GM10248 (cell line): ENCODE measurements at regions not wholly inside any gene's neighbourhood (a gene's known extent, or its start where the extent isn't known, plus 50 kb on each side); places are given as distances from the start of the nearest gene placed in this dataset.

Experiments used
- CTCF ChIA-PET: fragments of 300-600 bp; sonication (Branson Sonifier 250); formaldehyde crosslinking; extraction: SDS; loops from one replicate; lab custom pipeline; 2021; ENCODE audit warnings: antibody characterized with exemption; lab: Yijun Ruan, JAX
- POLR2A ChIA-PET: fragments of 350-650 bp; sonication (Branson Sonifier 250); formaldehyde crosslinking; extraction: SDS; loops from one replicate; lab custom pipeline; 2020; ENCODE audit warnings: antibody characterized with exemption; lab: Yijun Ruan, JAX
- DNase-seq: peaks from one replicate; pipeline ENCODE4 v3.0.0; 2012; ENCODE audit errors: extremely low spot score
- TF ChIP-seq, protein P1 (sequence below): IDR thresholded peaks from 2 replicates; pipeline ENCODE4 v1.5.1; 2012; ENCODE audit warnings: mild to moderate bottlenecking, low read depth; ENCODE audit errors: extremely low read depth, missing control alignments, control extremely low read depth

DNA sequence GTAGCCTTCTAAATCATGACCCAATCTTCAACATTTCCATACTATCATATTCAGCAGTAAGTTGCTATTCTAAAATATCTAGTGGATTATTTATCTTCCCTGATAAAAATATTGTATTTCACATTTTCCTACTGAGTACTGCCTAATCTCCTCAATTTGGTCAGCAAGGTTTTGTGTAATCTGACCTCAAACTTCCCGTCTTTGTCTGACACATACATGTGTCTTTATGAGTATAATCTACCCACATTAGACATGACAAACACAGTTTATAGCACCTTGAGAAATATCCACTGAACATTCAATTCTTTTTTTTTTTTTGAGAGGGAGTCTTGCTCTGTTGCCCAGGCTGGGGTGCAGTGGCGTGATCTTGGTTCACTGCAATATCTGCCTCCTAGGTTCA is 113.7 kb upstream of the LUZP2 start:
- DNase-seq, result no peak
- ChIA-PET CTCF (interaction anchor here (2.0 kb wide), 1 partner anchor 9 kb away, joined by 5 read pairs; no protein-coding TSS in a partner anchor), POLR2A (no interaction called here)
- TF ChIP-seq, protein P1, sequence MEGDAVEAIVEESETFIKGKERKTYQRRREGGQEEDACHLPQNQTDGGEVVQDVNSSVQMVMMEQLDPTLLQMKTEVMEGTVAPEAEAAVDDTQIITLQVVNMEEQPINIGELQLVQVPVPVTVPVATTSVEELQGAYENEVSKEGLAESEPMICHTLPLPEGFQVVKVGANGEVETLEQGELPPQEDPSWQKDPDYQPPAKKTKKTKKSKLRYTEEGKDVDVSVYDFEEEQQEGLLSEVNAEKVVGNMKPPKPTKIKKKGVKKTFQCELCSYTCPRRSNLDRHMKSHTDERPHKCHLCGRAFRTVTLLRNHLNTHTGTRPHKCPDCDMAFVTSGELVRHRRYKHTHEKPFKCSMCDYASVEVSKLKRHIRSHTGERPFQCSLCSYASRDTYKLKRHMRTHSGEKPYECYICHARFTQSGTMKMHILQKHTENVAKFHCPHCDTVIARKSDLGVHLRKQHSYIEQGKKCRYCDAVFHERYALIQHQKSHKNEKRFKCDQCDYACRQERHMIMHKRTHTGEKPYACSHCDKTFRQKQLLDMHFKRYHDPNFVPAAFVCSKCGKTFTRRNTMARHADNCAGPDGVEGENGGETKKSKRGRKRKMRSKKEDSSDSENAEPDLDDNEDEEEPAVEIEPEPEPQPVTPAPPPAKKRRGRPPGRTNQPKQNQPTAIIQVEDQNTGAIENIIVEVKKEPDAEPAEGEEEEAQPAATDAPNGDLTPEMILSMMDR, result no peak

DNA sequence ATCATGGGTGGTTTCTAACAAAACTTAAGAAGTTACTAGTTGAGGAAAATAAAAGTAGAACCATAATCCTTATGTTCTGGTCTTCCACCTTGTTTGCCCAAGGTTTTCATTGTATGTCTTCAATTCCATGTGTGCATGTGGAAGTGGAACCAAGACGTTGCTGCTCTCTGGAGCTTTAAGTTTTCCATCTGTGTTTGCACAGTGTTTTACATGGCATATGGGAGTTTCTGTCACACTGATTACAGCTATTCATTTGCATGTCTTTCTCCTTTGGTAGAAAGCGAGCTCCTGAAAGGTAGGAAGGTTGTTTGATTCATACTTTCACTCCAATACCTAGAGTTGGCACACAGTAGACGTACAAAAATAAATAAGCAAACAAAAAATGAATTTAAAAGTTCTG is 112.6 kb upstream of the LUZP2 start:
- DNase-seq, result no peak
- TF ChIP-seq, protein P1, result no peak
- CTCF ChIA-PET, result interaction anchor here (2.0 kb wide), 1 partner anchor 10 kb away, joined by 5 read pairs; no protein-coding TSS in a partner anchor
- POLR2A ChIA-PET, result no interaction called here

DNA sequence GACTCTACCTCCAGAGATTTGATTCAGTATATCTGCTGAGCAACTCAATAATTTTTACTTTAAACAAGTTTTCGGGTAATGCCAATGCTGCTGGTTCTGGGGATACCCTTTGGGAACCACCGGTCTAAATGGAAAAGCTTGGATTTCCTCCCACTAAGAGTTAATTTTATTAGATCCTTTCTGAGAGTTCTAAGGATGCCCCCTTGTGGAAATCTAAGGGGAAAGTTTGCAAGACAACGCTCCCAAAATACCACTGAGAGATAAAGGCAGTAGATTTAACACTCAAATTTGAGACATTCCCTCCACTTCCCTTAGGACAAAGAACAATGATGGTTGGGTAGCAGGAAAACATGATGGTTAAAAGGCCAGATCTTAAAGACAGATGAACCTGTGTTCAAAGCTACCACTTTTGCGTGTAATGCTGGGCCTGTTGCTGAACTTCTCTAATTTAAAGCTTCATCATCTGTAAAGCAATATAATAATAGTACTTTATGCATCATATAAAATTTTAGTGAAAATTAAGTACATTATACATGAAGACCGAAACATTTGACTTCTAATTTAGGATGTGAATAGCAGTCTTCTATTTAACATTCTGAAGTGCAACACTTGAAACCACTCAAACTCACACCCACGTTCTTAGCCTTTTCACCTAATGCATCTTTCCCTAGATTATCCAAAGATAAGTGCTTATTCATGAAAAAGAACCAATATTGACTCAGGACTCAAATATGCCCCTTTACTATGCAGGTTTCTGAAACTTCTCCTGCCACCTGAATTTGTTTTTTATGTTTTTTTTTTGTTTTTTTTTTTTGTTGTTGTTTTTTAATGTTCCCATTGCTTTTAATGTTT is 110.1 kb upstream of the LUZP2 start:
- CTCF ChIA-PET, result interaction anchor here (1.2 to 1.3 kb wide), 2 partner anchors 10 to 847 kb away, joined by 4 to 6 read pairs; no protein-coding TSS in a partner anchor
- no peak for DNase-seq
- TF ChIP-seq, protein P1, result no peak
- POLR2A ChIA-PET, result no interaction called here

DNA sequence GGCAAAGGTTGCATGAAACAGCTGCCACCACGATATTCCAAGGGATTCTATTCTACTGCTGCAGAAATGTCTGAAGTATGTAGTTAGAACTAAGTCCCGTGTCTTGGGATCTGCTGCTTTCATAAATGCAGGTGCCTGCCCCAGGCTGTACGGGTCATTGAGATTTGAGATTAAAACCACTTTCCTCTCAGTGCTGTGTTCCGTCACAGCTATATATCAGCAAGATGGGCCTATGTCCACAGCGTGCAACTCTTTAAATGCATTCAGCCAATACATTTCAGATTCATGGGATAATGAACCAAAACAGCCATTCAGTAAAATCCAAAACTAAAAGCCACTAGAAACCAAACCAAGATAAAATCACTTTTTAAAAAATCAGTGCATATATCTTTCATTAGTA is 107.3 kb upstream of the LUZP2 start:
- CTCF ChIA-PET, result no interaction called here
- DNase-seq, result no peak

DNA sequence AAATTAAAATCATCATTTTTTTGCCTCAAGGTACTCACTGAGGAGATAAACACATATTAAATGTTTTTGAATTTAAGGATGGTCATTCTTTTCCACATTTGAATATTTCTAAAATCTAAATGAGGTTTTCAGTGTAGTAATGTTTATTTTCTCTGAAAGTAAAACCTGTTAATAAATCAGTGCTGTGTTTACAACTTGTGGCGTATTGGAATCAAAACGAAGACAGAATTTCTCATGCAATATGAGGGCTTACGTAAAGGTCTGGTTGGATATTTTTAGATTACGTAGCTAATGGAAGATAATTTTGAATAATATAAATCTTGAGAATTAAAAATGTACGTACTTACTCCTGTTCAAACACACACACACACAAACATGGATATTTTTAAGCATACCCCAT is 106.8 kb upstream of the LUZP2 start:
- DNase-seq, result no peak
- POLR2A ChIA-PET, result no interaction called here
- TF ChIP-seq, protein P1, result no peak
- CTCF ChIA-PET, result no interaction called here

More for the DNA sequence above, 107.3 kb upstream of the LUZP2 start:
- TF ChIP-seq, protein P1, result no peak
- POLR2A ChIA-PET, result no interaction called here

DNA sequence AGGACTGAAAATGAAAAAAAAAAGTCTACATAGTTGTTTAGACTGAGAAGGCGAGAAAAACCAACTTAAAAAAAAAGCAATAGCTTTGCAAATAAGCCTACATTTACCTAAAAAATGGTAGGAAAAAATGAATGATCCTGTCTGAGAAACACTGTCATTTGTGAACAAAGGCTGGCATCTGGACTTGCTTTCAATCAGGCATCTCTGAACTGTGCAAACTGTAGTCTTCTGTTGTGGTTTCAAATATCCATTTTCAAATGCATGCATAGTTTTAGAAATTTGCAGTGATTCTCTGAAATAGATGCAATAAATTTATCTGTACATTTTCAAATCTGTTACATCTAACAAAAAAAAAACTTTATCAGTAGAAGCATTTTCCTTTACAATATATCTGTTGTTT is 106.1 kb upstream of the LUZP2 start:
- TF ChIP-seq, protein P1, result no peak
- CTCF ChIA-PET, result no interaction called here
- POLR2A ChIA-PET, result no interaction called here
- no peak for DNase-seq
